ENCODE measurements at regions not wholly inside any gene's neighbourhood (a gene's known extent, or its start where the extent isn't known, plus 50 kb on each side); places are given as distances from the start of the nearest gene placed in this dataset.
A peak's percentile ranks its signal among the peaks of the same experiment; 100 is the strongest.

DNA sequence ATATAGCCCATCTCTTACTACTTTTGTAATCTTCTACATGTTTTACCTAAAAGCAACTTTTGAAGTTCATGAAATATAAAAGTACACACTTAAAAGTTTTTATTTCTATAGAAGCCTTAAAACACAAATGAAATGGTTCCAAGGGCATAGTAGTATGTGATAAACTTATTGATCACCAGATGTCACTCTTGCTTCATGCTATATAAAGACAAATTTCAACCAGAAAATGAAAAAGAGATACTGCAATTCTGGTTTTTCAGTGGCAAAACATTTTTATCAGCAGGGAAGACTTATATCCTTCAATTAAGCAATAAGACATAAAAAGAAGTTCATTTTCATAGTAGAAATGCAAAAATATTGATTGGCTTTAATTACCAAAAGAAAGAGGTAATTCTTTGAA is 69.4 kb upstream of the FBXL17 start:
- TF ChIP-seq, protein P1, sequence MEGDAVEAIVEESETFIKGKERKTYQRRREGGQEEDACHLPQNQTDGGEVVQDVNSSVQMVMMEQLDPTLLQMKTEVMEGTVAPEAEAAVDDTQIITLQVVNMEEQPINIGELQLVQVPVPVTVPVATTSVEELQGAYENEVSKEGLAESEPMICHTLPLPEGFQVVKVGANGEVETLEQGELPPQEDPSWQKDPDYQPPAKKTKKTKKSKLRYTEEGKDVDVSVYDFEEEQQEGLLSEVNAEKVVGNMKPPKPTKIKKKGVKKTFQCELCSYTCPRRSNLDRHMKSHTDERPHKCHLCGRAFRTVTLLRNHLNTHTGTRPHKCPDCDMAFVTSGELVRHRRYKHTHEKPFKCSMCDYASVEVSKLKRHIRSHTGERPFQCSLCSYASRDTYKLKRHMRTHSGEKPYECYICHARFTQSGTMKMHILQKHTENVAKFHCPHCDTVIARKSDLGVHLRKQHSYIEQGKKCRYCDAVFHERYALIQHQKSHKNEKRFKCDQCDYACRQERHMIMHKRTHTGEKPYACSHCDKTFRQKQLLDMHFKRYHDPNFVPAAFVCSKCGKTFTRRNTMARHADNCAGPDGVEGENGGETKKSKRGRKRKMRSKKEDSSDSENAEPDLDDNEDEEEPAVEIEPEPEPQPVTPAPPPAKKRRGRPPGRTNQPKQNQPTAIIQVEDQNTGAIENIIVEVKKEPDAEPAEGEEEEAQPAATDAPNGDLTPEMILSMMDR (IDR thresholded peaks at IDR 0.05), result peak; percentile 30; the same call in 1 of the 2 replicates
- no peak for TF ChIP-seq ZFX (IDR thresholded peaks at IDR 0.05; ENCODE audit: borderline replicate concordance)

Measured in 22Rv1 (cell line).